WTC11 (cell line): ENCODE measurements at regions not wholly inside any gene's neighbourhood (a gene's known extent, or its start where the extent isn't known, plus 50 kb on each side); places are given as distances from the start of the nearest gene placed in this dataset.
A peak's percentile ranks its signal among the peaks of the same experiment; 100 is the strongest.

ENCODE experiments used
- ATAC-seq: fragments of 200-7000 bp; cut with Tn5 transposase; 2 replicates; pipeline ENCODE4 v1.10.0; 2021; ENCODE audit warnings: mild to moderate bottlenecking, moderate library complexity
- CTCF ChIA-PET: fragments of 300-600 bp; sonication (Branson Sonifier 250); formaldehyde crosslinking; loops from one replicate; lab custom pipeline; 2021; ENCODE audit warnings: antibody characterized with exemption; lab: Charles Lee
- POLR2A ChIA-PET: fragments of 350-600 bp; sonication (Branson Sonifier 250); formaldehyde crosslinking; loops from one replicate; lab custom pipeline; 2021; ENCODE audit warnings: antibody characterized with exemption; lab: Charles Lee
- DNase-seq: peaks from one replicate; pipeline ENCODE4 v3.0.0; 2021; ENCODE audit warnings: low spot score
- H3K27ac Mint-ChIP-seq: 2 replicates; pipeline ENCODE4 v1.8.0; 2021; ENCODE audit warnings: mixed read lengths
- H3K27me3 Mint-ChIP-seq: 2 replicates; pipeline ENCODE4 v1.8.0; 2021; ENCODE audit warnings: low read depth, mild to moderate bottlenecking, moderate library complexity, mixed read lengths
- H3K36me3 Mint-ChIP-seq: 2 replicates; pipeline ENCODE4 v1.8.0; 2021; ENCODE audit warnings: mixed read lengths
- H3K4me1 Mint-ChIP-seq: 2 replicates; pipeline ENCODE4 v1.8.0; 2022; ENCODE audit warnings: mixed read lengths
- H3K4me3 Mint-ChIP-seq: 2 replicates; pipeline ENCODE4 v1.8.0; 2021; ENCODE audit warnings: mild to moderate bottlenecking, moderate library complexity, mixed read lengths
- H3K9me3 Mint-ChIP-seq: 2 replicates; pipeline ENCODE4 v1.8.0; 2021; ENCODE audit warnings: mixed read lengths
- ELF4 ChIP-seq: sonication (generic); formaldehyde crosslinking; IDR thresholded peaks from 2 replicates; pipeline ENCODE4 v1.8.1; 2022; ENCODE audit warnings: low read depth, mild to moderate bottlenecking, moderate library complexity, missing genetic modification reagents
- FOXK1 ChIP-seq: sonication (generic); formaldehyde crosslinking; IDR thresholded peaks from 2 replicates; pipeline ENCODE4 v1.8.0; 2022; ENCODE audit warnings: mild to moderate bottlenecking, moderate library complexity, missing genetic modification reagents
- JUN ChIP-seq: sonication (generic); formaldehyde crosslinking; IDR thresholded peaks from 2 replicates; pipeline ENCODE4 v1.8.0; 2023; ENCODE audit warnings: mild to moderate bottlenecking, missing genetic modification reagents
- KAT7 ChIP-seq: sonication (generic); formaldehyde crosslinking; IDR thresholded peaks from 2 replicates; pipeline ENCODE4 v1.8.1; 2023; ENCODE audit warnings: missing genetic modification reagents, mild to moderate bottlenecking, borderline replicate concordance
- MXD4 ChIP-seq: fragments of 250-450 bp; sonication (Bioruptor Pico); IDR thresholded peaks from 2 replicates; pipeline ENCODE4 v1.8.0; 2021; ENCODE audit warnings: mild to moderate bottlenecking, moderate library complexity, borderline replicate concordance
- PRRX2 ChIP-seq: fragments of 250-450 bp; sonication (Bioruptor Pico); IDR thresholded peaks from 2 replicates; pipeline ENCODE4 v1.8.0; 2021; ENCODE audit warnings: mild to moderate bottlenecking
- SP1 ChIP-seq: sonication (generic); formaldehyde crosslinking; conservative IDR thresholded peaks from 2 replicates; pipeline ENCODE4 v1.8.1; 2022; ENCODE audit warnings: missing genetic modification reagents
- ZBTB21 ChIP-seq: sonication (generic); formaldehyde crosslinking; IDR thresholded peaks from 2 replicates; pipeline ENCODE4 v1.8.1; 2023; ENCODE audit warnings: mild to moderate bottlenecking, missing genetic modification reagents, borderline replicate concordance
- ZNF396 ChIP-seq: fragments of 250-450 bp; sonication (Bioruptor Pico); IDR thresholded peaks from 2 replicates; pipeline ENCODE4 v1.8.0; 2021; ENCODE audit warnings: mild to moderate bottlenecking, moderate library complexity, borderline replicate concordance
- ZNF416 ChIP-seq: fragments of 250-450 bp; sonication (Bioruptor Pico); IDR thresholded peaks from 2 replicates; pipeline ENCODE4 v1.9.0; 2021; ENCODE audit warnings: mild to moderate bottlenecking, inconsistent platforms
- ZNF671 ChIP-seq: fragments of 250-450 bp; sonication (Bioruptor Pico); IDR thresholded peaks from 2 replicates; pipeline ENCODE4 v1.8.0; 2021; ENCODE audit warnings: mild to moderate bottlenecking
- TF ChIP-seq, protein P1 (sequence below): sonication (generic); formaldehyde crosslinking; IDR thresholded peaks from 2 replicates; pipeline ENCODE4 v1.8.0; 2022; ENCODE audit warnings: missing genetic modification reagents
- TF ChIP-seq, protein P2 (sequence below): fragments of 250-450 bp; sonication (Bioruptor Pico); IDR thresholded peaks from 2 replicates; pipeline ENCODE4 v1.8.0; 2021; ENCODE audit warnings: mild to moderate bottlenecking
- TF ChIP-seq, protein P3 (sequence below): sonication (generic); formaldehyde crosslinking; IDR thresholded peaks from 2 replicates; pipeline ENCODE4 v1.8.0; 2022; ENCODE audit warnings: mild to moderate bottlenecking, missing genetic modification reagents
- TF ChIP-seq, protein P4 (sequence below): sonication (generic); formaldehyde crosslinking; IDR thresholded peaks from 2 replicates; pipeline ENCODE4 v1.8.1; 2023; ENCODE audit warnings: mild to moderate bottlenecking, missing genetic modification reagents
- TF ChIP-seq, protein P5 (sequence below): sonication (generic); formaldehyde crosslinking; IDR thresholded peaks from 2 replicates; pipeline ENCODE4 v1.8.1; 2022; ENCODE audit warnings: low read depth, missing genetic modification reagents, borderline replicate concordance
- TF ChIP-seq, protein P6 (sequence below): fragments of 250-450 bp; sonication (Bioruptor Pico); conservative IDR thresholded peaks from 2 replicates; pipeline ENCODE4 v1.9.0; 2021; ENCODE audit warnings: mild to moderate bottlenecking
- TF ChIP-seq, protein P7 (sequence below): sonication (generic); formaldehyde crosslinking; IDR thresholded peaks from 2 replicates; pipeline ENCODE4 v1.8.0; 2023; ENCODE audit warnings: mild to moderate bottlenecking, missing genetic modification reagents

DNA sequence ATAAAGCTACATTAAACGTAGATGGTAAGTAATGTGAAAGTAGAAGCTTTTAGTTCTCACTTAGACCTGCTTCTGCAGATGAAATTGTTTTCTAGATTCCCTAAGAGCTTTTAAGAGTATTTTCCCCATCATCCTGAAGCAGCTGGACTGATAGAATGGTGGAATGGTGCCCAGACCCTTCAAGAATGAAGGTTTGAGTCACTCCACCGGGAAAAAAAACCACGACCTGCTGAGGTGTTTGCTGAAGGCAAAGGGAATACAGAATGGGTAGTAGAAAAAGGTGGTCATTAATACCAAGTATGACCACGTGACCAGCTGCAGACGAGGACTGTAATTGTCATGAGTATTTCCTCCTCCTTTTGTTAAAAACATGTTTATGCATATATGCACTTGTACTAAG is 79.2 kb upstream of the PTPRZ1 start (continued):
- TF ChIP-seq KAT7 (CRISPR knock-in tag) (no peak), FOXK1 (CRISPR knock-in tag) (no peak), MXD4 (CRISPR knock-in tag) (no peak)
- TF ChIP-seq, protein P1, sequence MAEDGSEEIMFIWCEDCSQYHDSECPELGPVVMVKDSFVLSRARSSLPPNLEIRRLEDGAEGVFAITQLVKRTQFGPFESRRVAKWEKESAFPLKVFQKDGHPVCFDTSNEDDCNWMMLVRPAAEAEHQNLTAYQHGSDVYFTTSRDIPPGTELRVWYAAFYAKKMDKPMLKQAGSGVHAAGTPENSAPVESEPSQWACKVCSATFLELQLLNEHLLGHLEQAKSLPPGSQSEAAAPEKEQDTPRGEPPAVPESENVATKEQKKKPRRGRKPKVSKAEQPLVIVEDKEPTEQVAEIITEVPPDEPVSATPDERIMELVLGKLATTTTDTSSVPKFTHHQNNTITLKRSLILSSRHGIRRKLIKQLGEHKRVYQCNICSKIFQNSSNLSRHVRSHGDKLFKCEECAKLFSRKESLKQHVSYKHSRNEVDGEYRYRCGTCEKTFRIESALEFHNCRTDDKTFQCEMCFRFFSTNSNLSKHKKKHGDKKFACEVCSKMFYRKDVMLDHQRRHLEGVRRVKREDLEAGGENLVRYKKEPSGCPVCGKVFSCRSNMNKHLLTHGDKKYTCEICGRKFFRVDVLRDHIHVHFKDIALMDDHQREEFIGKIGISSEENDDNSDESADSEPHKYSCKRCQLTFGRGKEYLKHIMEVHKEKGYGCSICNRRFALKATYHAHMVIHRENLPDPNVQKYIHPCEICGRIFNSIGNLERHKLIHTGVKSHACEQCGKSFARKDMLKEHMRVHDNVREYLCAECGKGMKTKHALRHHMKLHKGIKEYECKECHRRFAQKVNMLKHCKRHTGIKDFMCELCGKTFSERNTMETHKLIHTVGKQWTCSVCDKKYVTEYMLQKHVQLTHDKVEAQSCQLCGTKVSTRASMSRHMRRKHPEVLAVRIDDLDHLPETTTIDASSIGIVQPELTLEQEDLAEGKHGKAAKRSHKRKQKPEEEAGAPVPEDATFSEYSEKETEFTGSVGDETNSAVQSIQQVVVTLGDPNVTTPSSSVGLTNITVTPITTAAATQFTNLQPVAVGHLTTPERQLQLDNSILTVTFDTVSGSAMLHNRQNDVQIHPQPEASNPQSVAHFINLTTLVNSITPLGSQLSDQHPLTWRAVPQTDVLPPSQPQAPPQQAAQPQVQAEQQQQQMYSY, result no peak
- TF ChIP-seq, protein P2, sequence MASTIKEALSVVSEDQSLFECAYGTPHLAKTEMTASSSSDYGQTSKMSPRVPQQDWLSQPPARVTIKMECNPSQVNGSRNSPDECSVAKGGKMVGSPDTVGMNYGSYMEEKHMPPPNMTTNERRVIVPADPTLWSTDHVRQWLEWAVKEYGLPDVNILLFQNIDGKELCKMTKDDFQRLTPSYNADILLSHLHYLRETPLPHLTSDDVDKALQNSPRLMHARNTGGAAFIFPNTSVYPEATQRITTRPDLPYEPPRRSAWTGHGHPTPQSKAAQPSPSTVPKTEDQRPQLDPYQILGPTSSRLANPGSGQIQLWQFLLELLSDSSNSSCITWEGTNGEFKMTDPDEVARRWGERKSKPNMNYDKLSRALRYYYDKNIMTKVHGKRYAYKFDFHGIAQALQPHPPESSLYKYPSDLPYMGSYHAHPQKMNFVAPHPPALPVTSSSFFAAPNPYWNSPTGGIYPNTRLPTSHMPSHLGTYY, result no peak

DNA sequence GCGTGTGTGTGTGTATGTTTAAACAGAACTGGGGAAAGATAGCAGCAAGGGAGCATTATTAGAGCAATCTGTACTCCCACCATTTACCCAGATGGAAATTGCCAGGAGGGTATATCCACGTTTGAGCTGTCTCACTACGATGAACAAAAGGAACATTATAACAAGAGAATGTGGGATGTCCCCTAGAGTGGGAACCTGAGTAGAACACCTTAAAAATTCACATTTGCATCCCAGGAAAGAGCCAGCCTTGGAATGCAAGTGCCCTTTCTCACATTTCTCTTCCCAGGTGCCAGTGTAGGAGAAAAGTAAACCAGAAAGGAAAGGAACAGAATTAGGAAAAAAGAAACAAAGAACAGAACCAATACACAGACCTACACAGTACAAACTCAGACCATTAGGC is 95.3 kb upstream of the PTPRZ1 start:
- CTCF ChIA-PET, result interaction anchor here (1.1 kb wide), 1 partner anchor 217 kb away, joined by 4 read pairs; no protein-coding TSS in a partner anchor

More for the DNA sequence above, 95.3 kb upstream of the PTPRZ1 start:
- H3K4me3 Mint-ChIP-seq, result no peak overlapping the region
- ATAC-seq, result peak; percentile 77
- no peaks in the 10 kb centered on the region for H3K27me3 Mint-ChIP-seq
- peaks cover 17% of the 10 kb centered on the region for H3K4me1 Mint-ChIP-seq
- H3K36me3 Mint-ChIP-seq, result no peaks in the 10 kb centered on the region
- peak overlapping the region; percentile 75 for H3K27ac Mint-ChIP-seq
- DNase-seq, result no peak
- no peaks in the 10 kb centered on the region for H3K9me3 Mint-ChIP-seq
- POLR2A ChIA-PET, result interaction anchor here (1.0 kb wide), 1 partner anchor 96 kb away, joined by 3 read pairs; the partner anchor contains the start of gene PTPRZ1
- TF ChIP-seq ELF4 (no peak), SP1 (CRISPR knock-in tag) (no peak), ZNF396 (CRISPR knock-in tag) (no peak), PRRX2 (CRISPR knock-in tag) (no peak), ZNF416 (CRISPR knock-in tag) (no peak), ZNF671 (no peak), JUN (no peak), ZBTB21 (no peak)
- TF ChIP-seq, protein P3, sequence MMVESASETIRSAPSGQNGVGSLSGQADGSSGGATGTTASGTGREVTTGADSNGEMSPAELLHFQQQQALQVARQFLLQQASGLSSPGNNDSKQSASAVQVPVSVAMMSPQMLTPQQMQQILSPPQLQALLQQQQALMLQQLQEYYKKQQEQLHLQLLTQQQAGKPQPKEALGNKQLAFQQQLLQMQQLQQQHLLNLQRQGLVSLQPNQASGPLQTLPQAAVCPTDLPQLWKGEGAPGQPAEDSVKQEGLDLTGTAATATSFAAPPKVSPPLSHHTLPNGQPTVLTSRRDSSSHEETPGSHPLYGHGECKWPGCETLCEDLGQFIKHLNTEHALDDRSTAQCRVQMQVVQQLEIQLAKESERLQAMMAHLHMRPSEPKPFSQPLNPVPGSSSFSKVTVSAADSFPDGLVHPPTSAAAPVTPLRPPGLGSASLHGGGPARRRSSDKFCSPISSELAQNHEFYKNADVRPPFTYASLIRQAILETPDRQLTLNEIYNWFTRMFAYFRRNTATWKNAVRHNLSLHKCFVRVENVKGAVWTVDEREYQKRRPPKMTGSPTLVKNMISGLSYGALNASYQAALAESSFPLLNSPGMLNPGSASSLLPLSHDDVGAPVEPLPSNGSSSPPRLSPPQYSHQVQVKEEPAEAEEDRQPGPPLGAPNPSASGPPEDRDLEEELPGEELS (CRISPR knock-in tag), result no peak
- TF ChIP-seq, protein P4, sequence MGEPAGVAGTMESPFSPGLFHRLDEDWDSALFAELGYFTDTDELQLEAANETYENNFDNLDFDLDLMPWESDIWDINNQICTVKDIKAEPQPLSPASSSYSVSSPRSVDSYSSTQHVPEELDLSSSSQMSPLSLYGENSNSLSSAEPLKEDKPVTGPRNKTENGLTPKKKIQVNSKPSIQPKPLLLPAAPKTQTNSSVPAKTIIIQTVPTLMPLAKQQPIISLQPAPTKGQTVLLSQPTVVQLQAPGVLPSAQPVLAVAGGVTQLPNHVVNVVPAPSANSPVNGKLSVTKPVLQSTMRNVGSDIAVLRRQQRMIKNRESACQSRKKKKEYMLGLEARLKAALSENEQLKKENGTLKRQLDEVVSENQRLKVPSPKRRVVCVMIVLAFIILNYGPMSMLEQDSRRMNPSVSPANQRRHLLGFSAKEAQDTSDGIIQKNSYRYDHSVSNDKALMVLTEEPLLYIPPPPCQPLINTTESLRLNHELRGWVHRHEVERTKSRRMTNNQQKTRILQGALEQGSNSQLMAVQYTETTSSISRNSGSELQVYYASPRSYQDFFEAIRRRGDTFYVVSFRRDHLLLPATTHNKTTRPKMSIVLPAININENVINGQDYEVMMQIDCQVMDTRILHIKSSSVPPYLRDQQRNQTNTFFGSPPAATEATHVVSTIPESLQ (CRISPR knock-in tag), result no peak
- TF ChIP-seq, protein P5, sequence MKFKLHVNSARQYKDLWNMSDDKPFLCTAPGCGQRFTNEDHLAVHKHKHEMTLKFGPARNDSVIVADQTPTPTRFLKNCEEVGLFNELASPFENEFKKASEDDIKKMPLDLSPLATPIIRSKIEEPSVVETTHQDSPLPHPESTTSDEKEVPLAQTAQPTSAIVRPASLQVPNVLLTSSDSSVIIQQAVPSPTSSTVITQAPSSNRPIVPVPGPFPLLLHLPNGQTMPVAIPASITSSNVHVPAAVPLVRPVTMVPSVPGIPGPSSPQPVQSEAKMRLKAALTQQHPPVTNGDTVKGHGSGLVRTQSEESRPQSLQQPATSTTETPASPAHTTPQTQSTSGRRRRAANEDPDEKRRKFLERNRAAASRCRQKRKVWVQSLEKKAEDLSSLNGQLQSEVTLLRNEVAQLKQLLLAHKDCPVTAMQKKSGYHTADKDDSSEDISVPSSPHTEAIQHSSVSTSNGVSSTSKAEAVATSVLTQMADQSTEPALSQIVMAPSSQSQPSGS (CRISPR knock-in tag), result no peak
- TF ChIP-seq, protein P6, sequence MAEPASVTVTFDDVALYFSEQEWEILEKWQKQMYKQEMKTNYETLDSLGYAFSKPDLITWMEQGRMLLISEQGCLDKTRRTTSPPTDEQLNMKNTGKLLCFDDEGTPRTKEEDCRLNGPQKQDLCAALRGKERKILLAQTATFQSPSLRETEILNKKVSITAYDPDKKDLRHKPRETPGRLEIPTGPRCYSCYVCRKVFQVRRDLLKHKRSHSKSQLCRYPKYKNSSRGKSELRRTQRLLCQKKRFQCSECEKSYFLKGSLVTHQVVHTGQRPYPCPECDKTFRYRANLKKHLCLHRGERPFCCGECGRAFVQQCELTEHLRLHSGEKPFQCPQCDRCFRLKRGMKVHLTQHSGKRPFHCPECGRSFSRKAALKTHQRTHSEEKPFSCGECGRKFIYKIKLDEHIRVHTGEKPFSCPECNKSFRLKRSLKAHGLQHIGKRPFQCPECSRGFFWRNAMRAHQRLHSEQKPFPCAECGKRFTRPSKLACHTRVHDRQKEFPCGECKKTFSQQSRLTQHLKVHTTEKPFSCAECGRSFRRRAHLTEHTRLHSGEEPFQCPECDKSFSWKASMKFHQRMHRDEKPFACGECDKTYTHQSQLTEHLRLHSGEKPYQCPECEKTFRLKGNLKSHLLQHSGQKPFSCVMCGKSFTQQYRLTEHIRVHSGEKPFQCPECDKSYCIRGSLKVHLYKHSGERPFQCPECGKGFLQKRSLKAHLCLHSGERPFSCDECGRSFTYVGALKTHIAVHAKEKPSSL (CRISPR knock-in tag), result no peak
- TF ChIP-seq, protein P2, result no peak
- TF ChIP-seq, protein P7, sequence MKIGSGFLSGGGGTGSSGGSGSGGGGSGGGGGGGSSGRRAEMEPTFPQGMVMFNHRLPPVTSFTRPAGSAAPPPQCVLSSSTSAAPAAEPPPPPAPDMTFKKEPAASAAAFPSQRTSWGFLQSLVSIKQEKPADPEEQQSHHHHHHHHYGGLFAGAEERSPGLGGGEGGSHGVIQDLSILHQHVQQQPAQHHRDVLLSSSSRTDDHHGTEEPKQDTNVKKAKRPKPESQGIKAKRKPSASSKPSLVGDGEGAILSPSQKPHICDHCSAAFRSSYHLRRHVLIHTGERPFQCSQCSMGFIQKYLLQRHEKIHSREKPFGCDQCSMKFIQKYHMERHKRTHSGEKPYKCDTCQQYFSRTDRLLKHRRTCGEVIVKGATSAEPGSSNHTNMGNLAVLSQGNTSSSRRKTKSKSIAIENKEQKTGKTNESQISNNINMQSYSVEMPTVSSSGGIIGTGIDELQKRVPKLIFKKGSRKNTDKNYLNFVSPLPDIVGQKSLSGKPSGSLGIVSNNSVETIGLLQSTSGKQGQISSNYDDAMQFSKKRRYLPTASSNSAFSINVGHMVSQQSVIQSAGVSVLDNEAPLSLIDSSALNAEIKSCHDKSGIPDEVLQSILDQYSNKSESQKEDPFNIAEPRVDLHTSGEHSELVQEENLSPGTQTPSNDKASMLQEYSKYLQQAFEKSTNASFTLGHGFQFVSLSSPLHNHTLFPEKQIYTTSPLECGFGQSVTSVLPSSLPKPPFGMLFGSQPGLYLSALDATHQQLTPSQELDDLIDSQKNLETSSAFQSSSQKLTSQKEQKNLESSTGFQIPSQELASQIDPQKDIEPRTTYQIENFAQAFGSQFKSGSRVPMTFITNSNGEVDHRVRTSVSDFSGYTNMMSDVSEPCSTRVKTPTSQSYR, result no peak
